ENCODE measurements at regions not wholly inside any gene's neighbourhood (a gene's known extent, or its start where the extent isn't known, plus 50 kb on each side); places are given as distances from the start of the nearest gene placed in this dataset.
"Not testable (repeated sequence)": the region's sequence is repeated elsewhere in the genome, so short reads cannot be mapped to it uniquely, and the experiment has no call there.

DNA sequence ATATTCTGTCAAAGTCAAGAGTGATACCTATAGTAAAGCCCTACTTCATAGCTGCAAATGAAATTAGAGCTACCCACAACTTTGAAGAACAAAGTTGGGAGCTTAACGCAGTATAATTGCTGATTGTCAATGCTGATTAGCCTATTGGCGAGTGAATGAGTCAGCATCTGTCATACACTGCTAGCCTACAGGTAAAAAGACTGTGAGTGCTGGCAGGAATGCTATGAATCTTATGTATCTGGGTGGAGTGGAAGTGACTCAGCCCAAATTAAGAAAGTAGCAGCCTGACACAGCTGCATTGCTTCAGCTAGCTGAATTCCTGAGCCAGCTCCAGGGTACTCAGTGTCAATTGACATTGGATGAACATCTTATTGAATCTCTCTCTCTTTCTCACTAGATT, 179.4 kb upstream of the DCC start:
- no peak overlapping the region for H3K4me3 ChIP-seq
- DNase-seq: no peak
- H3K4me1 ChIP-seq: no peaks in the 10 kb centered on the region
- no peaks in the 10 kb centered on the region for H3K36me3 ChIP-seq
- H3K9me3 ChIP-seq: no peaks in the 10 kb centered on the region
- no peak overlapping the region for H3K27ac ChIP-seq
- no peaks in the 10 kb centered on the region for H3K27me3 ChIP-seq
- TF ChIP-seq POLR2A (IDR thresholded peaks at IDR 0.05) (no peak), CTCF (IDR thresholded peaks at IDR 0.05) (no peak)

- Histone ChIP-seq H3K4me1 (no peaks in the 10 kb centered on the region), H3K27ac (no peak overlapping the region), H3K4me3 (no peak overlapping the region), H3K36me3 (no peaks in the 10 kb centered on the region), H3K27me3 (no peaks in the 10 kb centered on the region), H3K9me3 (no peaks in the 10 kb centered on the region)
- no peak for DNase-seq
- TF ChIP-seq CTCF (IDR thresholded peaks at IDR 0.05) (no peak), POLR2A (IDR thresholded peaks at IDR 0.05) (no peak)
Measured at GRCh38 chr18:52163478-52163877, 176.5 kb upstream of the DCC start.

- DNase-seq, H3K4me1 ChIP-seq: not testable (repeated sequence)
Measured at GRCh38 chr18:52168131-52168530, 171.9 kb upstream of the DCC start.

GRCh38 chr18:52174220-52174619, 165.8 kb upstream of the DCC start:
- H3K27me3 ChIP-seq: no peaks in the 10 kb centered on the region
- H3K36me3 ChIP-seq: no peaks in the 10 kb centered on the region
- no peak for DNase-seq
- no peak overlapping the region for H3K4me3 ChIP-seq
- no peak for TF ChIP-seq POLR2A (IDR thresholded peaks at IDR 0.05)
- no peak for TF ChIP-seq CTCF (IDR thresholded peaks at IDR 0.05)
- no peaks in the 10 kb centered on the region for H3K4me1 ChIP-seq
- no peaks in the 10 kb centered on the region for H3K9me3 ChIP-seq
- H3K27ac ChIP-seq: no peak overlapping the region

More at GRCh38 chr18:52168131-52168530, 171.9 kb upstream of the DCC start:
- H3K9me3 ChIP-seq, H3K36me3 ChIP-seq, H3K27me3 ChIP-seq, H3K4me3 ChIP-seq, H3K27ac ChIP-seq: not testable (repeated sequence)

GRCh38 chr18:52175406-52175805, 164.6 kb upstream of the DCC start:
- TF ChIP-seq CTCF (IDR thresholded peaks at IDR 0.05) (no peak), POLR2A (IDR thresholded peaks at IDR 0.05) (no peak)
- DNase-seq: no peak
- H3K4me1 ChIP-seq: no peaks in the 10 kb centered on the region
- no peak overlapping the region for H3K27ac ChIP-seq
- H3K36me3 ChIP-seq: no peaks in the 10 kb centered on the region
- H3K4me3 ChIP-seq: no peak overlapping the region
- H3K9me3 ChIP-seq: no peaks in the 10 kb centered on the region
- H3K27me3 ChIP-seq: no peaks in the 10 kb centered on the region

- DNase-seq: no peak
- Histone ChIP-seq H3K27me3 (no peaks in the 10 kb centered on the region), H3K4me3 (no peak overlapping the region), H3K9me3 (no peaks in the 10 kb centered on the region), H3K36me3 (no peaks in the 10 kb centered on the region), H3K27ac (no peak overlapping the region), H3K4me1 (no peaks in the 10 kb centered on the region)
- no peak for TF ChIP-seq CTCF (IDR thresholded peaks at IDR 0.05)
- no peak for TF ChIP-seq POLR2A (IDR thresholded peaks at IDR 0.05)
Measured at GRCh38 chr18:52183107-52183506, 156.9 kb upstream of the DCC start.
